ENCODE measurements at regions not wholly inside any gene's neighbourhood (a gene's known extent, or its start where the extent isn't known, plus 50 kb on each side); places are given as distances from the start of the nearest gene placed in this dataset.

DNA sequence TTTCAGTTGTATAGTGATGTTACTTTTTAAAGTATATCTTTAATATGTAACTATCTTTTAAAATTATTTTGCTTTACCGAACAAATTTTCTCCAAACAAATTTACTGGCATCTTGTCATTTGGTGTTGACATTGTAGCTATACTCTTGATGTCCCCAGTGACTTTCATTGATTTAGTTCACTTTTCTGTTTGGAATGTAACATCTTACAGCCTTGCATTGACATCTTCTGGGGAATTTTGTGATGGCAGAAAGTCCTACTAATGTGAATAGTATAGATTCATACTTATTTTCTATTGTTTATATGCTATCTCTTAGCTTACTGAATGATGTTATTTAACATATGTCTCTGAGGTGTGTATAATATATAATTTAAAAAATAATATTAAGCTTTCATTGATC, 800.9 kb upstream of the ATXN8OS start:
- Histone ChIP-seq H3K27me3 (ENCODE audit: low read depth) (no peaks in the 10 kb centered on the region), H3K4me3 (no peak overlapping the region), H3K36me3 (replicated peaks) (no peaks in the 10 kb centered on the region), H3K9me3 (no peaks in the 10 kb centered on the region), H3K4me1 (no peaks in the 10 kb centered on the region)
- no peak for DNase-seq (ENCODE audit: low spot score in 2 of 2)
- in situ Hi-C loops (cut with MboI; ENCODE audit: low sequenced_read_pairs): no loop called here

DNA sequence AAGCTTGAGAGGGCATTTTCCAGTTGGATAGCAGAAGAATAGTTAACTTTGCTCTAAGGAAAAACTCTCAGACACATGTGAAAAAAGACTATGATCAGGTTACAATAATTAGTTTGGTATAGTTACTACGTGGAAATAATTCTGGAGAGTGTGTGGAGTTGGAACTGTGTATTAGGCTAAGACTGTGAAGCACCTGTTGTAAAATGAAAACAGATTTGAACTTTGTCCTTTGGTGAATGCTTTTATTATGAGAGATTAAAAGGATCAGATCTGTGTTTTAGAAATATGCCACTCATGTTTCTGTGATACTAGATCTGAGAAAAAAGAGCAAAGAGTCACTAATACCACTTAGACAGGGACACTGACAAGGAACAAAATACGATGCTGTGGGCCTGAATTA, 807.5 kb upstream of the ATXN8OS start:
- Histone ChIP-seq H3K9me3 (no peaks in the 10 kb centered on the region), H3K4me1 (no peaks in the 10 kb centered on the region), H3K27me3 (ENCODE audit: low read depth) (no peaks in the 10 kb centered on the region), H3K36me3 (replicated peaks) (no peaks in the 10 kb centered on the region), H3K4me3 (no peak overlapping the region)
- in situ Hi-C loops (cut with MboI; ENCODE audit: low sequenced_read_pairs): no loop called here
- no peak for DNase-seq (ENCODE audit: low spot score in 2 of 2)

DNA sequence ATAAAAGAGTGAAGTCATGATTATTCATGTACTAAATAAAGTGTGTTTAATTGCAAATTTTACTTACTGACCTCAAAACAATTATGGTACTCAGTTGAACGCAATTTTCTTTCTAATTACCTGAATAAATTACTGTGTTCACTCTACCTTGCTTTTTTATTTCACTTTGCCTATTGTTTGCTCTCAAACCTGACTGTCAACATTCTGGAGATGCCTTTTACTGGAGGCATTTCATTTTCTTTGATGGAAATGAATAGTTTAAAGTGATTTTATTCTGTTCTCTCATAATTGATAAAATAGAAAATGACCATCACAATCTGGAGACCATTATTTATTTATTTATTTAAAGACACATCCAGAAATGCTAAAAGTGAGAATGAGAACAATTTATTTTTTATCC, 811.5 kb upstream of the ATXN8OS start:
- Histone ChIP-seq H3K4me3 (no peak overlapping the region), H3K9me3 (no peaks in the 10 kb centered on the region), H3K27me3 (ENCODE audit: low read depth) (no peaks in the 10 kb centered on the region), H3K4me1 (no peaks in the 10 kb centered on the region), H3K36me3 (replicated peaks) (no peaks in the 10 kb centered on the region)
- no peak for DNase-seq (ENCODE audit: low spot score in 2 of 2)
- in situ Hi-C loops (cut with MboI; ENCODE audit: low sequenced_read_pairs): no loop called here

DNA sequence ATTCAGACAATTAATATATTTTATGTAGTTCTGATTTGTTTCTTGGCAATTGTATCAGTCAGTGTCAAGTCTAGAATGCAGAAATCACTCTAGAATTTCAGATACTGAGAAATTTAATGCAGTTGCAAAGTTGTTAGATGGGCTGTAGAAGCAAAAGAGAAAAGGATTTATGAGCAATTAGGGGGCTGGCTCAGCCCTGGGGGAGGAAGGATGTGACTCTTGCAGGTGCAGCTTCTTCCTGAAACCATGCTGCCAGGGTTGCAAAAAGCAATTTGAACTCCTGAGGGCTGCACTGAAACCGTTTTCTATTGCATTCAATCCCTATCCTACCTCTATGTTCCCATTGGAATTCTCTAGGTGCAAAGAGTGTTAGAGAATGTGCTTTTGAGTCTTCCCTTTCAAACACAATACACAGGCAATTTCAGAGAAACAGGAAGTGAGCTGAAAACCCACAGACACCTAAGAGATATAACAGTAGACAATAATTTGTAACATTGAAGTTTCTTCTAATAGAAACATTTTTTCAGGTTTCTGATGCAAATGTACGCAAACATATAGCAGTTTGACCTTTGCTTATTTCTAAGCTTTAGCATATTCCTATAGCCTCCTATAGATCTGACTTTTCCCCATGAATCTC, 814.7 kb upstream of the ATXN8OS start:
- H3K36me3 ChIP-seq (replicated peaks): no peaks in the 10 kb centered on the region
- H3K27me3 ChIP-seq (ENCODE audit: low read depth): no peaks in the 10 kb centered on the region
- no peak for DNase-seq (ENCODE audit: low spot score in 2 of 2)
- no peak overlapping the region for H3K4me3 ChIP-seq
- in situ Hi-C loops (cut with MboI; ENCODE audit: low sequenced_read_pairs): no loop called here
- no peaks in the 10 kb centered on the region for H3K9me3 ChIP-seq
- no peaks in the 10 kb centered on the region for H3K4me1 ChIP-seq

DNA sequence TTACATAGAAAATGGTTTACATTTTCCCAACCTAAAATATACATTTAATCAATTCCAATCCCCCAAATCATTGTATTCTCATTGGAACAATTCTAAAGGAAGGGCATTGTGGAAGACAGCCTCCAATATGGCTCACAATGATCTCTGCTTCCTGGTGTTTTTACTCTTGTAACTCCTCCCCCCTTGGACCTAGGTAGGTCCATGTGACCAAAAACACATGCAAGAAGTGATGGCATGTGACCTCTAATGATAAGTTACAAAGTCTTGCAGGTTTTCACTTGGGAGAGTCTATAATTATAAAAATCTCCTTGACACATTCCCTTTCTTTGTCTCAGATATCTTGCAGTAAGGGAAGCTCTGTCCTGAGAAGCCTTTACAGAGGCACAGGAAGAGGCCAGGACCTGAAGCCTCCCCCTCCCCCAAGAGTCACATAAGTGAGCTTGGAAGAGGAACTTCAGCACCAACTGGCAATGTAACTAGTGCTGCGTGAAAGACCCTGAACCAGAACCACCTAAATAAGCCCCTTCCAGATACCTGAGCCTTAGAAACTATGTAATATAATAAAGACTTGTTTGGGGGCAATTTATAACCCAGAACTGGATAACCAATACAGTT, 816.2 kb upstream of the ATXN8OS start:
- Histone ChIP-seq H3K27me3 (ENCODE audit: low read depth) (no peaks in the 10 kb centered on the region), H3K4me3 (no peak overlapping the region), H3K36me3 (replicated peaks) (no peaks in the 10 kb centered on the region), H3K9me3 (no peaks in the 10 kb centered on the region), H3K4me1 (no peaks in the 10 kb centered on the region)
- no peak for DNase-seq (ENCODE audit: low spot score in 2 of 2)
- in situ Hi-C loops (cut with MboI; ENCODE audit: low sequenced_read_pairs): no loop called here

DNA sequence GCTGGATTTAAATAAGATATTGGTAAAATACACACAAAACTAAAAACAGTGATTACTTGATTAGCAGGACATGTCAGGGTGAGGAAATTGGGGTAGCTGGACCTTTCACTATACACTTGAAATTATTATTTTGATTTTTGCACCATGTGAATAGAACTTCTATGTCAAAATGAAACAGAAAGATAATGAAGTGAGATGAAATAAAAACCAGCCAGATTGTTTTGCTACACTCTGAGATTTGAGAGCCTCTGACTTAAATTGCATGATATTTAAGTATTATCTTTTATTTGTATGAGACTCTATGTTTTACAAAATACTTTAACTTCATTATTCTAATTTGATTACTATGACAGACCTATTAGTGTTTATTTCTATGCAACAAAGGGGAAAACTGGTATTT, 819.6 kb upstream of the ATXN8OS start:
- Histone ChIP-seq H3K36me3 (replicated peaks) (no peaks in the 10 kb centered on the region), H3K27me3 (ENCODE audit: low read depth) (no peaks in the 10 kb centered on the region), H3K9me3 (no peaks in the 10 kb centered on the region), H3K4me1 (no peaks in the 10 kb centered on the region), H3K4me3 (no peak overlapping the region)
- no peak for DNase-seq (ENCODE audit: low spot score in 2 of 2)
- in situ Hi-C loops (cut with MboI; ENCODE audit: low sequenced_read_pairs): no loop called here

DNA sequence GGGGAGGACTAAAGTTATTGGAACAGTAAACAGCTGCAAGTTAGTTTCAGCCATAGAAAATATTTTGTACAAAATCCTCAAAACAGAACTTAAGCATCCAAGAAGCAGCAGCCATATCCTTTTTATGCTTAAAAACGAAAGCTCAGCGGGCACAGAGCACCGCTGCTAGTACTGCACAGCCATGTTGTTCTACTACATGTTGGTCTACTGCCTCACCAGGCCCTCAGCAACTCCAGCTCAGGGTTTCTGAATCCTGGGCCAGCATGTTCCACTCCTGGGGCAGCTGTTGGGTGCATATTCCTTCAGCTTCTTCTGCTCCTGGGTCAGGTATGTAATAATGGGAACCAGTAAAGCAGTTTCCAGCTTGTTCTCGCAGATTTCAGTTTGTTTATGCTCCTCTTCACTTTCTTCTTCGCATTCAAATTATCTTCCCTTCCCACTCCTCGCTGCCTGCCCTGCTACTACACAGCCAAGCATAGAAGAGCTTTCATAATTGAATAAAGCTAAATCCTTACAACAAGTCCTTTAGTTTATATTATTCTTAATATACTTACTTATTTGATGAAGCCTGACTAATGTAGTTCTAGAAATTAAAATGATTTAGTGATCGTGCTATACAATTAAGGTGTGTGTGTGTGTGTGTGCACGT, 820.5 kb upstream of the ATXN8OS start:
- no peak overlapping the region for H3K4me3 ChIP-seq
- in situ Hi-C loops (cut with MboI; ENCODE audit: low sequenced_read_pairs): no loop called here
- DNase-seq (ENCODE audit: low spot score in 2 of 2): no peak
- no peaks in the 10 kb centered on the region for H3K4me1 ChIP-seq
- H3K36me3 ChIP-seq (replicated peaks): no peaks in the 10 kb centered on the region
- no peaks in the 10 kb centered on the region for H3K9me3 ChIP-seq
- H3K27me3 ChIP-seq (ENCODE audit: low read depth): no peaks in the 10 kb centered on the region

DNA sequence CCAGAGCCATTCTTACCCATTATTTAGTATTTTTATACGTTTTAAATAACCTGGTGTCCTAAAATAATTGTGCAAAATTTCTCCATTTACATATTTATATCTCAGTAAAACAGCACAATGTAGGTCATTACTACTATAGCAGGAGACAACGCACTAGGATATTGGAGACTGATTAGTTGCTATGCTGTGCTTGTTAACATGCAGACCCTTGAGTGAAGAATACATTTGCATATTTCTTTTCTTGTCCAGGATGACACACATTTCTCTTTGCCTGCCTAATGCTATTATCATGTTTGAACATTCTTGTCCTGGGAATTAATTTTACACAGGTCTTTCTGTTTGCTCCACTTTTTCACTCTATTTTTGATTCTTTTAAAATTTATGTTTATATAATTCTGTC, 823.8 kb upstream of the ATXN8OS start:
- H3K36me3 ChIP-seq (replicated peaks): no peaks in the 10 kb centered on the region
- in situ Hi-C loops (cut with MboI; ENCODE audit: low sequenced_read_pairs): no loop called here
- no peak overlapping the region for H3K4me3 ChIP-seq
- H3K27me3 ChIP-seq (ENCODE audit: low read depth): no peaks in the 10 kb centered on the region
- H3K4me1 ChIP-seq: no peaks in the 10 kb centered on the region
- no peaks in the 10 kb centered on the region for H3K9me3 ChIP-seq
- no peak for DNase-seq (ENCODE audit: low spot score in 2 of 2)

DNA sequence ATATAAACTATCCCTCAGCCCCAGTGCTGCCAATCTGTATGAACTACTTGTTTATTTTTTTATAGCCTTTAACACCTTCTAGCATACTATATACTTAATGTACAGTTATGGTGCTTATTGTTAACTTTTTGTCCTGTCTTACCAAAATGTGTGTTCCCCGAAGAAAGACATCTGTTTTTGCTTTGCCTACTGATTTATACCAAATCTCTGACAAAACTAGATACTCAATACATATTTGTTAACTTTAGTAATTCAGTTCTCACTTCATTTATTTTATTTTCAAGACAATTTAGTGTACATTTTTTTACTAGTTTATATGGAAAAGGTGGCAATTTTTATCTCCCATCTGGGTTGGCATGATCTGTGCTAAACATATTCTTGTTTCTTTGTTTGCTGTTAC, 824.3 kb upstream of the ATXN8OS start:
- H3K9me3 ChIP-seq: no peaks in the 10 kb centered on the region
- in situ Hi-C loops (cut with MboI; ENCODE audit: low sequenced_read_pairs): no loop called here
- no peaks in the 10 kb centered on the region for H3K36me3 ChIP-seq (replicated peaks)

DNA sequence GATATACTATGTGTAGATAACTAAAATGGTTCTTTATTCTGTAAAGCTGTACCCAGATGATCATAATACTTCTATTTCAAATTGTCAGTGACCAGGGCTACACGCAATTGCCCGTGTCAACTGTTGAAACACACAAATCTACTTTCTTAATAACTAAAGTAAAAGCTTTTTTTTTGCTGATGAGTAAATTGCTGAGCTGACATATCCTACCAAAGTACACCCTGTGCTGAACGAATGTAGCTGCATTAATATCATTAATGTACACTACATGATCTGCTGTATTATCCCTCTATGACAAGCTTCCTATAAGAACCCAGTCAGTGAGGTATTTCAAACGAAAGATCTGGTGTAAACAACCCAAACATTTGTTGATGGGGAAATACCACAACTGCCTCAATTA, 827.2 kb upstream of the ATXN8OS start:
- Histone ChIP-seq H3K4me3 (no peak overlapping the region), H3K27me3 (ENCODE audit: low read depth) (no peaks in the 10 kb centered on the region), H3K9me3 (no peaks in the 10 kb centered on the region), H3K4me1 (no peaks in the 10 kb centered on the region), H3K36me3 (replicated peaks) (no peaks in the 10 kb centered on the region)
- in situ Hi-C loops (cut with MboI; ENCODE audit: low sequenced_read_pairs): no loop called here
- DNase-seq (ENCODE audit: low spot score in 2 of 2): no peak

More for the DNA sequence above, 824.3 kb upstream of the ATXN8OS start:
- no peak overlapping the region for H3K4me3 ChIP-seq
- H3K27me3 ChIP-seq (ENCODE audit: low read depth): no peaks in the 10 kb centered on the region
- H3K4me1 ChIP-seq: no peaks in the 10 kb centered on the region
- DNase-seq (ENCODE audit: low spot score in 2 of 2): no peak

DNA sequence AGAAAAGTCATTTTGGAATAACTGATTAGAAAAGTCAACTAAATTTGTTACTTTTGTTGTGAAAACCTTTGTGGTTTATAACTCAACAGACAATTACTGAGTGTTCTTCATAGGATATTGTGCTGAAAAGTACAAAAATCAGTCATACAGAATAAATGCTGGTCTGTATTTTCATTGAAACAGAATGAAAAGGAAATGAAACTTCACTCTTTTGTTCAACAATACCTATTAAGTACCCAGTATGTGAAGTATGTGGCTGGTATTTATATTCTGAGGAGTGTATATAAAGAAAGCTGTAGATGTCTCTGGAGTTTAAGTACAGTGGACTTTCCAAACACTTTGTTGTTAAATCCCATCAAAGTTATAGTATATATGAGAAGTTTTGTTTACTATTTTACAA, 828.4 kb upstream of the ATXN8OS start:
- in situ Hi-C loops (cut with MboI; ENCODE audit: low sequenced_read_pairs): no loop called here
- H3K36me3 ChIP-seq (replicated peaks): no peaks in the 10 kb centered on the region
- H3K4me1 ChIP-seq: no peaks in the 10 kb centered on the region
- H3K4me3 ChIP-seq: no peak overlapping the region
- DNase-seq (ENCODE audit: low spot score in 2 of 2): no peak
- H3K27me3 ChIP-seq (ENCODE audit: low read depth): no peaks in the 10 kb centered on the region
- no peaks in the 10 kb centered on the region for H3K9me3 ChIP-seq

DNA sequence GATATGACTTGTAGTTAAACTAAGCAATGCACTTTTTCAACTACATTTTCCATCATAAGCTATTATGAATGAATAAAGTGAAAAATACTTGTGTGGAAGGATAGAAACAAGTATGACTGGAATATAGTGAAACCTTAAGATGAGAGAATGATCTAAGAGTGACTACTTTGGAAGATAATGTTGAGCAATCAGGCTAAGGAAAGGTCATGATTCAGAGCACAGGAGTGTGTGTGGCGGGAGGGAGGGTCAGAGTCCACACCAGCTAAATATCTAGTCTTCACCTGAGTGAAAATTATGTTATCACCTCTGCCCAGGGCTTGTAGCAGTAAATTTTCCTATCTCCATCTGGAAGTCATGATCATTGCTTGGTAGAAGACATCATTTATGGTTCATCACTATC, 833.4 kb upstream of the ATXN8OS start:
- in situ Hi-C loops (cut with MboI; ENCODE audit: low sequenced_read_pairs): no loop called here
- no peaks in the 10 kb centered on the region for H3K9me3 ChIP-seq
- no peak for DNase-seq (ENCODE audit: low spot score in 2 of 2)
- no peaks in the 10 kb centered on the region for H3K36me3 ChIP-seq (replicated peaks)
- H3K4me1 ChIP-seq: no peaks in the 10 kb centered on the region
- no peaks in the 10 kb centered on the region for H3K27me3 ChIP-seq (ENCODE audit: low read depth)
- no peak overlapping the region for H3K4me3 ChIP-seq

DNA sequence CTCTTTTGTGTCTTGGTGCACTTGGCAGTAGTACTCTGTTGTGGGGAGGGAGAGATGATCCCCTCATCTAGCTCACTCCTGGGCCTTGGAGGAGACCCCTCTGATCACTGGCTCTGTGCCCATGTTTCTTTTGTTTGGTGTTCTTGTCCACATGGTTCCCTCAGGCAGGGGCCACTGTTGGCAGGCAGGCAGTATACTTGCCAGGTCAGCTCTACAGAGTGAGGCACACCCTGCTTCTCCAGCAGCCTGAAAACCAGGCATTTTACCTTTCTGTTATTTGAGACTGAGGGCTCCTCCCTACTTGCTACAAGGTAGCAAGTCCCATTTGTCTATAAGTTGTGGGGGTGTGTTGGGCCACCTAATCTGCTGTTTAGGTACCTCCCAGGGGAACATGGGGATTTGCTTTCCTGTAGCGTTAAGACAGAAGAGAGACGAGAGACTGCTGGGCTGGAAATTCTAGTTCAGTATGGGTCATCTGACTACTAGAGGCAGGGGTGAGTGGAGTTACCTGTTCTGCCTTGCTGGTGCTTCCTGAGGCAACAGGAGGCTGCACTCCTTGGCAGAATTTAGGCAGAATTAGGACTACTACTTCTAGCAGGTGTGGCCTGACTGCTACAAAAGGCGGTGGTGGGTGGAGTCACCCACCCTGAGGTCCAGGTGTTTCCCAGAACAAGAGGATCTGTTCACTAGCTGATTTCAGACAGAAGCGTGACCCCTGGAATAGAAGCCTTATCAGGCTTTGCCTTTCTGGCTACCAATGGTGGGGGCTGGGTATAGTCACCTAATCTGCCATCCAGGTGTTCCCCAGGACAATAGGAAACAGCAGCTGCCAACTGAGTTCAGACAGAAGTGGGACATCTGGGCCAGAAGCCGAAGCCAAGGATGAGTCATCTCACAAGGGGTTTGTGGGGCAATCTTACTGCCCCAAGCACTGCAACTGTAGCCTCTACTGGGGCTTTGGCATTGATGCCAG, 843.0 kb upstream of the ATXN8OS start:
- no peaks in the 10 kb centered on the region for H3K4me1 ChIP-seq
- H3K9me3 ChIP-seq: no peaks in the 10 kb centered on the region
- H3K4me3 ChIP-seq: no peak overlapping the region
- no peaks in the 10 kb centered on the region for H3K36me3 ChIP-seq (replicated peaks)
- no peak for DNase-seq (ENCODE audit: low spot score in 2 of 2)
- no peaks in the 10 kb centered on the region for H3K27me3 ChIP-seq (ENCODE audit: low read depth)
- in situ Hi-C loops (cut with MboI; ENCODE audit: low sequenced_read_pairs): no loop called here

DNA sequence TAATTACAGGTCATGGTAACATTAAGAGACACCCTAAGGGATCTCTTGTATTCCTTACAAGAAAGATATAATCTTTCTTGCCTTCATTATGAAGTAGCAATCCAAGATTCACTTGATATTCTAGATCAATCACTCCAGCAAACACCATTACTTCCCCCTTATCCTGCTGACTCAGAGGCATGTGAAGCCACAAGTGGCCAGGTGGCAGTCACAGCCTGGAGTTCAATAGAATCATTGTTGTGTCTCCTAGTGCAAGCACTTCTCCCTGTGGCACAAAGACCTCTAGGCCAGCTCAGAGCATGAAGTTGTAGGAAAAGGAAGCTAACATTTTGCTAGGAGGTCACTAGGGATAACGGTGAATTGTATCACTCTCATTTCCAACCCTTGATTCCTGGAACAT, 864.3 kb upstream of the ATXN8OS start:
- Histone ChIP-seq H3K27me3 (ENCODE audit: low read depth) (no peaks in the 10 kb centered on the region), H3K9me3 (no peaks in the 10 kb centered on the region)
- DNase-seq (ENCODE audit: low spot score in 2 of 2): no peak

More for the DNA sequence above, 864.3 kb upstream of the ATXN8OS start:
- Histone ChIP-seq H3K4me1 (no peaks in the 10 kb centered on the region), H3K36me3 (replicated peaks) (no peaks in the 10 kb centered on the region), H3K4me3 (no peak overlapping the region)
- in situ Hi-C loops (cut with MboI; ENCODE audit: low sequenced_read_pairs): no loop called here

Data from HAP-1 (cell line).